ENCODE measurements at regions not wholly inside any gene's neighbourhood (a gene's known extent, or its start where the extent isn't known, plus 50 kb on each side); places are given as distances from the start of the nearest gene placed in this dataset.

DNA sequence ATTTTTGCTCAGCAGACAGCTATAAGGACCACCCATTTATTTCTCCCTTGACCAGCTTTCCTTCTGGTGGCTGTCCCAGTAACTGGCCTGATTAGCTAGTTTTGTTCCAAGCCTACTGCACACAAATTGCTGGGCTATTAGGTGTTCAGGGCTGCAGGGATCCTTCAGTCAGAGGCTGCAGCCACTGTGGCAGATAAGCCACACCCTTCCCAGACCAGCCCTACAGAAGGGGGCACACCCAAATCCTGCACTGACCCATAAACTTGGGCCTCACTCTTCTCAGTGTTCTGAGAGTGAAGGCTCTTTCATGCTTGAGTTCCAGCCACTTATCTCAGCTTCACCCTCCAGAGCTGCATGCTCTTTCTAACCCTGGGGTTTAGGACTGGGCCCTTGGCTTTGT lies 200.0 kb downstream of the AASDHPPT start:
- no peak overlapping the region for H3K27ac ChIP-seq (ENCODE audit: extremely low read depth, low read depth, low read length)
- no peaks in the 10 kb centered on the region for H3K4me1 ChIP-seq (ENCODE audit: control insufficient read depth, insufficient read depth, low read length)
- no peaks in the 10 kb centered on the region for H3K9me3 ChIP-seq (ENCODE audit: control insufficient read depth, insufficient read depth, low read depth, low read length)
- H3K4me3 ChIP-seq (ENCODE audit: low read depth, low read length), result no peak overlapping the region
- POLR2A ChIA-PET, result no interaction called here
- CTCF ChIA-PET, result interaction anchor here (0.6 to 1.3 kb wide), 3 partner anchors 307 to 760 kb away, joined by 3 to 5 read pairs (median 4); no protein-coding TSS in a partner anchor
- H3K36me3 ChIP-seq (ENCODE audit: control insufficient read depth in 2 of 2, insufficient read depth in 1 of 2, low read length in 2 of 2), result no peaks in the 10 kb centered on the region
- TF ChIP-seq ZNF335 (tag by site-specific recombination; conservative IDR thresholded peaks at IDR 0.05), result no peak
- no peak for TF ChIP-seq ZNF433 (tag by site-specific recombination; IDR thresholded peaks at IDR 0.05; ENCODE audit: low read depth)
- TF ChIP-seq ZNF366 (tag by site-specific recombination; conservative IDR thresholded peaks at IDR 0.05), result no peak
- TF ChIP-seq, protein P1, sequence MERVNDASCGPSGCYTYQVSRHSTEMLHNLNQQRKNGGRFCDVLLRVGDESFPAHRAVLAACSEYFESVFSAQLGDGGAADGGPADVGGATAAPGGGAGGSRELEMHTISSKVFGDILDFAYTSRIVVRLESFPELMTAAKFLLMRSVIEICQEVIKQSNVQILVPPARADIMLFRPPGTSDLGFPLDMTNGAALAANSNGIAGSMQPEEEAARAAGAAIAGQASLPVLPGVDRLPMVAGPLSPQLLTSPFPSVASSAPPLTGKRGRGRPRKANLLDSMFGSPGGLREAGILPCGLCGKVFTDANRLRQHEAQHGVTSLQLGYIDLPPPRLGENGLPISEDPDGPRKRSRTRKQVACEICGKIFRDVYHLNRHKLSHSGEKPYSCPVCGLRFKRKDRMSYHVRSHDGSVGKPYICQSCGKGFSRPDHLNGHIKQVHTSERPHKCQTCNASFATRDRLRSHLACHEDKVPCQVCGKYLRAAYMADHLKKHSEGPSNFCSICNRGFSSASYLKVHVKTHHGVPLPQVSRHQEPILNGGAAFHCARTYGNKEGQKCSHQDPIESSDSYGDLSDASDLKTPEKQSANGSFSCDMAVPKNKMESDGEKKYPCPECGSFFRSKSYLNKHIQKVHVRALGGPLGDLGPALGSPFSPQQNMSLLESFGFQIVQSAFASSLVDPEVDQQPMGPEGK (tag by site-specific recombination; IDR thresholded peaks at IDR 0.05), result no peak
- no peak for TF ChIP-seq ZNF623 (tag by site-specific recombination; IDR thresholded peaks at IDR 0.05)
- TF ChIP-seq MYNN (tag by site-specific recombination; IDR thresholded peaks at IDR 0.05; ENCODE audit: borderline replicate concordance), result no peak
- no peak for TF ChIP-seq ZNF157 (tag by site-specific recombination; IDR thresholded peaks at IDR 0.05)
- no peak for TF ChIP-seq ZNF138 (tag by site-specific recombination; IDR thresholded peaks at IDR 0.05; ENCODE audit: borderline replicate concordance)
- TF ChIP-seq TRIM28 (IDR thresholded peaks at IDR 0.05; ENCODE audit: borderline replicate concordance, low read length), result no peak
- TF ChIP-seq ZNF221 (tag by site-specific recombination; IDR thresholded peaks at IDR 0.05; ENCODE audit: borderline replicate concordance), result no peak
- no peak for TF ChIP-seq ZNF707 (tag by site-specific recombination; IDR thresholded peaks at IDR 0.05)
- no peak for TF ChIP-seq ZNF660 (tag by site-specific recombination; IDR thresholded peaks at IDR 0.05)
- TF ChIP-seq KLF8 (tag by site-specific recombination; IDR thresholded peaks at IDR 0.05), result no peak
- no peak for TF ChIP-seq ZNF530 (tag by site-specific recombination; IDR thresholded peaks at IDR 0.05; ENCODE audit: low read depth)

DNA sequence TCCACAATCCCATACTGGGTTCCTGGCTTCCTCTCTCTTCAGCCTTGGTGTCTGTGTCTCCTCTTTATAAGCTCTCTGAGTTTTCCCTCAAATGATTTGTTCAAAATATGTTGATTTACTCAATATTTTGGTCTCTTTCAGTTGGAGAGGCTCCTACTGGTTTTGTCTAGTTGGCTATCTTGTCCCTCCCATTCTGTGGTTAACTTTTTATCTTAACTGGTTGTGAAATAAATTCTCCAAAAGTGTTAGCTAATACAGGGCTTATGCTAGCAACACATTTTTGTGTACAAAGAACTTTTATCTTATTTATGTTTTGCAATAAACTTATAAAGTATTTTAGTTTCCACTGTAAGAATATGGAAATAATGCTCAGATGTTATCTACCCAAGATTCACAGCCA lies 200.9 kb downstream of the AASDHPPT start:
- H3K27ac ChIP-seq (ENCODE audit: extremely low read depth, low read depth, low read length), result no peak overlapping the region
- ChIA-PET CTCF (no interaction called here), POLR2A (no interaction called here)
- TF ChIP-seq SP3 (tag by site-specific recombination; IDR thresholded peaks at IDR 0.05), result no peak
- TF ChIP-seq ZNF114 (tag by site-specific recombination; IDR thresholded peaks at IDR 0.05), result no peak
- H3K4me1 ChIP-seq (ENCODE audit: control insufficient read depth, insufficient read depth, low read length), result no peaks in the 10 kb centered on the region
- no peaks in the 10 kb centered on the region for H3K9me3 ChIP-seq (ENCODE audit: control insufficient read depth, insufficient read depth, low read depth, low read length)
- no peak overlapping the region for H3K4me3 ChIP-seq (ENCODE audit: low read depth, low read length)
- no peaks in the 10 kb centered on the region for H3K36me3 ChIP-seq (ENCODE audit: control insufficient read depth in 2 of 2, insufficient read depth in 1 of 2, low read length in 2 of 2)

DNA sequence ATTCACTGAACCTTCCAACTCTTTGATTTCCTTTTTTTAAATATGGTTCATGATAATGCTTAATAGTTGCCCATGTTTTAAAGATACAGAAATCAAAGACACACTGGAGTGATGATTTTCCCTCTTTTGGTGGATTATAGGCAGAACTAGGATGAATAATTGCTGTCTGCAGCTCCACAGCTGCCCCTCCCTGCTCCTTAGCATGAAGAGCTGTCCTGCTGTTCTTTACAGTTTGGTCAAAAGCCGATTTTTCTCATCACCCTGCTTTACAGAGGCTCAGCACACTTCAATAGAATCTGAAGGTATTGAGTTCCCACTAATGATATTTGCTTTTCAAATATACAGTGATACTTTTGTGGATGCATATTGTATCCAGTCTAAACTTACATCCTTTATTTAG lies 202.6 kb downstream of the AASDHPPT start:
- TF ChIP-seq, protein P2, sequence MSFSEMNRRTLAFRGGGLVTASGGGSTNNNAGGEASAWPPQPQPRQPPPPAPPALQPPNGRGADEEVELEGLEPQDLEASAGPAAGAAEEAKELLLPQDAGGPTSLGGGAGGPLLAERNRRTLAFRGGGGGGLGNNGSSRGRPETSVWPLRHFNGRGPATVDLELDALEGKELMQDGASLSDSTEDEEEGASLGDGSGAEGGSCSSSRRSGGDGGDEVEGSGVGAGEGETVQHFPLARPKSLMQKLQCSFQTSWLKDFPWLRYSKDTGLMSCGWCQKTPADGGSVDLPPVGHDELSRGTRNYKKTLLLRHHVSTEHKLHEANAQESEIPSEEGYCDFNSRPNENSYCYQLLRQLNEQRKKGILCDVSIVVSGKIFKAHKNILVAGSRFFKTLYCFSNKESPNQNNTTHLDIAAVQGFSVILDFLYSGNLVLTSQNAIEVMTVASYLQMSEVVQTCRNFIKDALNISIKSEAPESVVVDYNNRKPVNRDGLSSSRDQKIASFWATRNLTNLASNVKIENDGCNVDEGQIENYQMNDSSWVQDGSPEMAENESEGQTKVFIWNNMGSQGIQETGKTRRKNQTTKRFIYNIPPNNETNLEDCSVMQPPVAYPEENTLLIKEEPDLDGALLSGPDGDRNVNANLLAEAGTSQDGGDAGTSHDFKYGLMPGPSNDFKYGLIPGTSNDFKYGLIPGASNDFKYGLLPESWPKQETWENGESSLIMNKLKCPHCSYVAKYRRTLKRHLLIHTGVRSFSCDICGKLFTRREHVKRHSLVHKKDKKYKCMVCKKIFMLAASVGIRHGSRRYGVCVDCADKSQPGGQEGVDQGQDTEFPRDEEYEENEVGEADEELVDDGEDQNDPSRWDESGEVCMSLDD (tag by site-specific recombination; IDR thresholded peaks at IDR 0.05), result no peak
- TF ChIP-seq ZNF248 (tag by site-specific recombination; IDR thresholded peaks at IDR 0.05) (no peak), EGR2 (tag by site-specific recombination; IDR thresholded peaks at IDR 0.05; ENCODE audit: low read depth) (no peak), KLF16 (tag by site-specific recombination; IDR thresholded peaks at IDR 0.05) (no peak), ZNF660 (tag by site-specific recombination; IDR thresholded peaks at IDR 0.05) (no peak), ZNF654 (tag by site-specific recombination; IDR thresholded peaks at IDR 0.05; ENCODE audit: low read depth) (no peak), ZNF548 (tag by site-specific recombination; IDR thresholded peaks at IDR 0.05) (no peak), ZNF529 (tag by site-specific recombination; IDR thresholded peaks at IDR 0.05; ENCODE audit: insufficient replicate concordance) (no peak)
- TF ChIP-seq, protein P3, sequence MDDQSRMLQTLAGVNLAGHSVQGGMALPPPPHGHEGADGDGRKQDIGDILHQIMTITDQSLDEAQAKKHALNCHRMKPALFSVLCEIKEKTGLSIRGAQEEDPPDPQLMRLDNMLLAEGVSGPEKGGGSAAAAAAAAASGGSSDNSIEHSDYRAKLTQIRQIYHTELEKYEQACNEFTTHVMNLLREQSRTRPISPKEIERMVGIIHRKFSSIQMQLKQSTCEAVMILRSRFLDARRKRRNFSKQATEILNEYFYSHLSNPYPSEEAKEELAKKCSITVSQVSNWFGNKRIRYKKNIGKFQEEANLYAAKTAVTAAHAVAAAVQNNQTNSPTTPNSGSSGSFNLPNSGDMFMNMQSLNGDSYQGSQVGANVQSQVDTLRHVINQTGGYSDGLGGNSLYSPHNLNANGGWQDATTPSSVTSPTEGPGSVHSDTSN (CRISPR knock-in tag; IDR thresholded peaks at IDR 0.05), result no peak
- TF ChIP-seq, protein P4, sequence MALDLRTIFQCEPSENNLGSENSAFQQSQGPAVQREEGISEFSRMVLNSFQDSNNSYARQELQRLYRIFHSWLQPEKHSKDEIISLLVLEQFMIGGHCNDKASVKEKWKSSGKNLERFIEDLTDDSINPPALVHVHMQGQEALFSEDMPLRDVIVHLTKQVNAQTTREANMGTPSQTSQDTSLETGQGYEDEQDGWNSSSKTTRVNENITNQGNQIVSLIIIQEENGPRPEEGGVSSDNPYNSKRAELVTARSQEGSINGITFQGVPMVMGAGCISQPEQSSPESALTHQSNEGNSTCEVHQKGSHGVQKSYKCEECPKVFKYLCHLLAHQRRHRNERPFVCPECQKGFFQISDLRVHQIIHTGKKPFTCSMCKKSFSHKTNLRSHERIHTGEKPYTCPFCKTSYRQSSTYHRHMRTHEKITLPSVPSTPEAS (tag by site-specific recombination; IDR thresholded peaks at IDR 0.05), result no peak
- Histone ChIP-seq H3K27ac (ENCODE audit: extremely low read depth, low read depth, low read length) (no peak overlapping the region), H3K4me1 (ENCODE audit: control insufficient read depth, insufficient read depth, low read length) (no peaks in the 10 kb centered on the region), H3K4me3 (ENCODE audit: low read depth, low read length) (no peak overlapping the region), H3K36me3 (ENCODE audit: control insufficient read depth in 2 of 2, insufficient read depth in 1 of 2, low read length in 2 of 2) (no peaks in the 10 kb centered on the region), H3K9me3 (ENCODE audit: control insufficient read depth, insufficient read depth, low read depth, low read length) (no peaks in the 10 kb centered on the region)
- CTCF ChIA-PET, result no interaction called here
- POLR2A ChIA-PET, result no interaction called here

Data from HEK293 (cell line).